ENCODE measurements at regions not wholly inside any gene's neighbourhood (a gene's known extent, or its start where the extent isn't known, plus 50 kb on each side); places are given as distances from the start of the nearest gene placed in this dataset.
"Not testable (repeated sequence)": the region's sequence is repeated elsewhere in the genome, so short reads cannot be mapped to it uniquely, and the experiment has no call there.

DNA sequence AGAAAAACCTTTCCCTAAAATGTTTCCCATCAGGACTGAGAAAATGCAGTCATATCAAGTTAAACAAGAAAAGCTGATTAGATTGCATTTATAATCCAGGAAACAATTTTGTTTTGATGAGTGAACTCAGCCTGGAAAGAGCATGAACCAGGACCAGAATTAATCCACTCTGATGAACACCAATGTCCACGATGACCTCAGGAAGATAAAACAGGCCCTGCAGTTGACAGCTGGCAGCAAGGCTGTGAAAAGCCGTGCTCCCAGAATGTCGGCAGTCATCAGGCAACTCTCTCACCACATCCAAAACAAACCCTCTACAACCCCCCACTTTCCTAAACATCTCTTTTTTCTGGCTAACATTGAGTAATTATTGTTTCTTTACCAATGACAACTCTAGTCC lies 74.0 kb upstream of the PROKR2 start:
- no peak for DNase-seq (ENCODE audit: low spot score)

DNA sequence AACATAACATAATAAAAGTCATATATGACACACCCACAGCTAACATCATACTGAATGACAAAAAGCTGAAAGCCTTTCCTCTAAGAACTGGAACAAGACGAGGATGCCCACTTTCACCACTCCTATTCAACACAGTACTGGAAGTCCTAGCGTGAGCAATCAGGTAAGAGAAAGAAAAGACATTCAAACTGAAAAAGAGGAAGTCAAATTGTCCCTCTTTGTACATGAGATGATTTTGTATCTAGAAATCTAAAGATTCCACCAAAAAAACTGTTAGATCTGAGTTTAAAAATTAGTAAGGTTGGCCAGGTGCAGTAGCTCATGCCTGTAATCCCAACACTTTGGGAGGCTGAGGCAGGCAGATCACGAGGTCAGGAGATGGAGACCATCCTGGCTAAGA lies 70.1 kb upstream of the PROKR2 start:
- DNase-seq (ENCODE audit: low spot score) = not testable (repeated sequence)

GRCh38 chr20:5381527-5381926 lies 64.8 kb upstream of the PROKR2 start:
- DNase-seq (ENCODE audit: low spot score) = not testable (repeated sequence)

GRCh38 chr20:5377484-5377883 lies 60.7 kb upstream of the PROKR2 start:
- DNase-seq (ENCODE audit: low spot score) = no peak

- DNase-seq (ENCODE audit: low spot score) = no peak
Measured at GRCh38 chr20:5376228-5376627, 59.5 kb upstream of the PROKR2 start.

DNA sequence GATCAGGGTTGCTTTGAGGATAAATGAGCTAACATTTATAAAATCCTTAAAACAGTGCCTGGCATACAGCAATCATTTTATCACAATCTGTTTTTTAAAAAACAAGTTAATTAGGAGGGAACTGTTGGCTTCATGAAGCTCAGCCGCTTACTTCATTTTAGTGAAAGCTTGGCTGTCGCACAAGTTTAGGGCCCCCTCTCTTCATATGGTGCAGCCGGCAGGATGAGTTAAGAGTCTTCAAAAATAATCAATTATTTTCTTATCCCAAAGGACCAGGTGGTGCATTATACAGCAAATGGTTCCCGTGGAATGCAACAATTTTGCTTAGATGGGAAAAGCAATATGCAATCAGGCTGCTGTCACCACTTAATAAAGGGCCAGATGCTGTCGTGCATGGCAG lies 57.4 kb upstream of the PROKR2 start:
- no peak for DNase-seq (ENCODE audit: low spot score)

DNA sequence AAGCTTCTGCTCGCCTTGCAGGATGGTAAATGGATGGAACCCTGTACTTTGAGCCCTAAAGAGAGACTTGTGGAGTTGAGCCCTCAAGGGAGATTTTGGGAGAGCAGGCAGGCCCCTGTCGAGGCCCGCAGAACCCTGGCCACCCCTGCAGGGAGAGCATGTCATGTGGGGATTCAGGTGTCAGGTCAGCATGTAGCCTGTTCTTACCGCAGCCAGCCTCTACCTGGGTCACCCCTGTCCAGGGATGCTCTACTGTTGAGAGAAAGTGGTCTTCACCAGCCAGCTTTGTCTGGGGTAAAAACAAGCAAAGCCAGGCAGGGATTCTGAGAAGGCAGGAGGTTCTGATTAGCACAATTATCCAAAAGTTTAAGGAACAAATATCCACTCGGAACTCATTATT lies 55.6 kb upstream of the PROKR2 start:
- no peak for DNase-seq (ENCODE audit: low spot score)

GRCh38 chr20:5369629-5370028 lies 52.9 kb upstream of the PROKR2 start:
- no peak for DNase-seq (ENCODE audit: low spot score)

Measured in hematopoietic multipotent progenitor cell treated with erythropoietin and hydrocortisone succinate and interleukin-3 and kit ligand, for 15 days (in vitro differentiated cells).